H1 (cell line): ENCODE measurements at regions not wholly inside any gene's neighbourhood (a gene's known extent, or its start where the extent isn't known, plus 50 kb on each side); places are given as distances from the start of the nearest gene placed in this dataset.

Source experiments
- NANOG ChIP-seq: IDR thresholded peaks from 2 replicates; pipeline ENCODE4 v1.6.1; 2011; ENCODE audit warnings: low read length, low read depth, mild to moderate bottlenecking, inconsistent platforms; ENCODE audit not compliant: insufficient read depth, poor library complexity, severe bottlenecking
- SIRT6 ChIP-seq: IDR thresholded peaks from one replicate; pipeline ENCODE4 v1.7.1; 2012; ENCODE audit warnings: low read length, inconsistent platforms
- SUZ12 ChIP-seq: fragments of 200-600 bp; sonication (generic); IDR thresholded peaks from 2 replicates; pipeline ENCODE4 v1.6.1; 2012; ENCODE audit warnings: mild to moderate bottlenecking, inconsistent platforms, low read length, moderate library complexity, mixed read lengths

- TF ChIP-seq SUZ12 (no peak), NANOG (no peak), SIRT6 (no peak)
Measured at GRCh38 chr2:238594796-238595749, 168.3 kb downstream of the ASB1 start (continued).
